ENCODE measurements at regions not wholly inside any gene's neighbourhood (a gene's known extent, or its start where the extent isn't known, plus 50 kb on each side); places are given as distances from the start of the nearest gene placed in this dataset.
"Not testable (repeated sequence)": the region's sequence is repeated elsewhere in the genome, so short reads cannot be mapped to it uniquely, and the experiment has no call there.

DNA sequence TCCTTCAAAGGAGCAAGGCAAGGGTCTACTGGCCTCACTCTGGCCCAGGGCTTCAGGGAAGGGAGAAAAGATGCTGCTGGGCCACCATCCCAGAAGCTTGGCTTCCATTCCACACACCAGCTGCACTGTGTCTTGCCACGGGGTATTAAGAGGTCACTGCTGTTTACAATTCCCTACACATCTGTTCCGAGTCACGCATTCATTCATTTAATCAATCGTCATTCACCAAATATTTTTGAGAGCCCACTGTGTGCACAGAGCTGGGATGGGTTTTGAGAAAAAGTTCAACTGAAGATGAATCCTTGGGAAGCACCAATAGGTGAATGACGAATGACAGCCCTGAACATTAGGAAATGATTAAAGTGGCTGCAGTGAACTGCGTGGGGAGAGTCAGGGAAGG, 101.7 kb downstream of the NAV1 start:
- Mint-ChIP-seq H3K27me3 (peaks cover 11% of the 10 kb centered on the region), H3K9me3 (no peaks in the 10 kb centered on the region), H3K4me1 (no peaks in the 10 kb centered on the region), H3K4me3 (no peak overlapping the region), H3K27ac (no peak overlapping the region), H3K36me3 (no peaks in the 10 kb centered on the region)
- no peak for DNase-seq

DNA sequence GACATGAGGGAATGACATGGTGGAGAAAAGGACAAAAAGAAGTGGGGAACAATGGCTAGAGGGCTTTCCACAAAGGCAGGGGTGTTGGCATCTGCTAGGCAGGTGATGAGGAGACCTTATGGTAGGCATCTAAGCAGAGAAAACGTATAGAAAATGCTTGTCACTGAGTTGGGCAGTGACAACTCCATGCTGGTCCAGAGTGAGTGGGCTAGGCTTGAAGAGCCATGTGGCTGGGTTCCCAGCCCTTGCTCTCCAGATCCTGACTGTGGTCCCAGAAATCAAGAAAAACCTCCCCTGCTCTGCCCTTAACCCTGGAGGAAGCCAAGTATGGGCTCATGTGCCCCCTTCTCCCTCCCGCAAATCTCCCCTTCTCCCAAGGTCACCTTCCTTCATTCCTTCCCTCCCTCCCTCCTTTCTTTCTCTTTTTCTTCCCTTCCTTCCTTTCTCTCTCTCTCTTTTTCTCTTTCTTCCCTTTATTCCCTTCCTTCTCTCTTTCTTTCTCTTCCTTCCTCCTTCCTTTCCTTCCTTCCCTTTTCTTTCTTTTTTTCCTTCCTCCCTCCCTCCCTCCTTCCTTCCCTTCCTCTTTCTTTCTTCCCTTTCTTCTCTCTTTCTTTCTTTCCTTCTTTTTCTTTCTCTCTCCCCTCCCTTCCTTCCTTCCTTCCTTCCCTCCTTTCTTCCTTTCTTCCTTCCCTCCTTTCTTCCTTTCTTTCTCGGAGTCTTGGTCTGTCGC, 102.8 kb downstream of the NAV1 start:
- Mint-ChIP-seq H3K27me3 (peaks cover 19% of the 10 kb centered on the region), H3K4me3 (no peak overlapping the region), H3K9me3 (no peaks in the 10 kb centered on the region), H3K27ac (no peak overlapping the region), H3K4me1 (no peaks in the 10 kb centered on the region), H3K36me3 (no peaks in the 10 kb centered on the region)
- DNase-seq = no peak

DNA sequence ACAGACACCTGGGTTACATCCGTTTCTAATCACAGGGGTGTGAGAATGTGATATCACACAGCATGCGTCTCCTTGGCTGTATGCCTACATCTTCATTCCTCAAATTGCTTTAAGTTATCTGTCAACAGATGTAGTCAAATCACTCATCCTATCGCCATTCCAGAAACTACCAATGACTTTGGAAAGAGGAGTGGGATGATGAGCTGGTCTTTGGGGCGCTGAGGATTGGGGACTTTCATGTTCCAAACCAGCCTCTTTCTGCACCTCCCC, 104.8 kb downstream of the NAV1 start:
- Mint-ChIP-seq H3K27me3 (peaks cover 35% of the 10 kb centered on the region), H3K4me1 (no peaks in the 10 kb centered on the region), H3K9me3 (no peaks in the 10 kb centered on the region), H3K4me3 (no peak overlapping the region), H3K36me3 (no peaks in the 10 kb centered on the region), H3K27ac (no peak overlapping the region)
- no peak for DNase-seq

DNA sequence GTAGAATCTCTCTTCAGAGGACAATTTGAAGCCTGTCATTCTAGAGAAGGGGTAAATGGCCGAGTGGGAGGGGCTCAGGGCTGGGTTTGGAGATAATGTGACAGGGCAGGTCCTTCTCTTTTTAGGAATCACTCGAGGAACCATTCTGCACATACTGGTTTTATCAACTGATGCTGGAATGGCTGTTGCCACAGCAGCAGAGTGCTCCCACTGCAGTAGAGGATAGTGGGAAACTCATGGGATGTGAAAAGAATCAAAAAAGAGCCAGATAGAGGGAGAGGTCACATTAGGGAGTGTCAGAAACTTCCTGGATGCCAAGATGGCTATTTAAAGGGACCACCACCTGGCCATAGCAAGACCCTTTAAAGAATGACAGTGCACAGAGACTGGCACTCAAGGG, 105.3 kb downstream of the NAV1 start:
- Mint-ChIP-seq H3K9me3 (no peaks in the 10 kb centered on the region), H3K36me3 (no peaks in the 10 kb centered on the region), H3K4me3 (no peak overlapping the region), H3K4me1 (no peaks in the 10 kb centered on the region), H3K27me3 (peaks cover 35% of the 10 kb centered on the region), H3K27ac (no peak overlapping the region)
- DNase-seq = no peak

DNA sequence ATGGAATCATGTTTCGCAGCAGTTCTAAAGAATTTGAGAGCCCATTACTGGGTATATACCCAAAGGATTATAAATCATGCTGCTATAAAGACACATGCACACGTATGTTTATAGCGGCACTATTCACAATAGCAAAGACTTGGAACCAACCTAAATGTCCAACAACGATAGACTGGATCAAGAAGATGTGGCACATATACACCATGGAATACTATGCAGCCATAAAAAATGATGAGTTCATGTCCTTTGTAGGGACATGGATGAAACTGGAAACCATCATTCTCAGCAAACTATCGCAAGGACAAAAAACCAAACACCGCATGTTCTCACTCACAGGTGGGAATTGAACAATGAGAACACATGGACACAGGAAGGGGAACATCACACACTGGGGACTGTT, 106.1 kb downstream of the NAV1 start:
- H3K4me1 Mint-ChIP-seq, DNase-seq, H3K9me3 Mint-ChIP-seq, H3K27ac Mint-ChIP-seq, H3K36me3 Mint-ChIP-seq, H3K4me3 Mint-ChIP-seq: not testable (repeated sequence)
- peaks cover 41% of the 10 kb centered on the region for H3K27me3 Mint-ChIP-seq

DNA sequence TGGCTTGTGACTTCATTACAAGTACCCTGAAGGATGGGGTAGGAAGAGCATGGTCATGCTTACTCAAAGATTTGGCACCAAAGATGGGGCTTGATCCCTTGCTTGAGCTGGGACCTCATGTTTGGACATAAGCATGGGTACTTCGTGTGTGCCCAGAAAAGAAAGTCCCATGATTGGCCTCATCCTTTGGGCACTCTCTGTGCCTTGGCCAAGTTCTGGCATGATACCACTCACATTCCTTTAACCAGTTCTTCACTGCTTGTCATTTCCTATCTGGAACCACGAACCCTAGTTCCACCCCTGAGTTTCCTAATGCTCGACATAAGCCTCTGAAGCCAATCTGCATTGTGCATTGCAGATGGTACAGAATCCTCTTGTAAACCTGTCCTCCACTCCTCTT, 107.0 kb downstream of the NAV1 start:
- no peaks in the 10 kb centered on the region for H3K9me3 Mint-ChIP-seq
- DNase-seq = no peak
- H3K36me3 Mint-ChIP-seq = no peaks in the 10 kb centered on the region
- H3K4me3 Mint-ChIP-seq = no peak overlapping the region
- H3K4me1 Mint-ChIP-seq = no peaks in the 10 kb centered on the region
- peaks cover 49% of the 10 kb centered on the region for H3K27me3 Mint-ChIP-seq
- H3K27ac Mint-ChIP-seq = no peak overlapping the region

DNA sequence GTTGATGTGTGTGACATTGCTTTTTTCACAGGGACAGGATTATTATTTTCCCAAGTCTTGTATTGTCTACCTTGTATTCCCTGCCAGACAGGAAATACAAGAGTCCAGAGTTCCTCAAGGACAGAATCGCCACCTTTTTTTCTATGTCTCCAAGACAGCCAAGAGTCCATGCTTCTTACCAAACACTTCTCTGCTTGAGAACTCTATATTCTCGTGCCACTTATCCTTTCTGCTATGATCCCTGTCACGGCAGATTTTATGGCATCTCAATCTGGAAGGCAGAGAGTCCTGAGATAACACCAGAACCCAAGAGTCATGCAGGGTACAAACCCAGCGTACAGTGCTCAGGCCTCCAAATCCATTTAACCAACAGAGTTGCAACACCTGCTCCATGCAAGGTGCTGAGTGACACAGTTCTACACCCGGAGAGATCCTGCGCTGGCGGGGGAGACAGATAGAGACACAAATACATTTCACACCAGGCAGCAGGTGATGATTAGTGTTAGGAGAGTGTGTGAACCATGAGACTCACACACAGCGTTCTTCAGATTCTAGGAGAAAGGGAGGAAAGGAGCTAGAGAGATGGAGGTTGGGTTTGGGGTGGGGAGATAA, 107.6 kb downstream of the NAV1 start:
- no peaks in the 10 kb centered on the region for H3K9me3 Mint-ChIP-seq
- no peak overlapping the region for H3K4me3 Mint-ChIP-seq
- DNase-seq = no peak
- H3K27me3 Mint-ChIP-seq = peaks cover 49% of the 10 kb centered on the region
- H3K27ac Mint-ChIP-seq = no peak overlapping the region
- no peaks in the 10 kb centered on the region for H3K4me1 Mint-ChIP-seq
- no peaks in the 10 kb centered on the region for H3K36me3 Mint-ChIP-seq

DNA sequence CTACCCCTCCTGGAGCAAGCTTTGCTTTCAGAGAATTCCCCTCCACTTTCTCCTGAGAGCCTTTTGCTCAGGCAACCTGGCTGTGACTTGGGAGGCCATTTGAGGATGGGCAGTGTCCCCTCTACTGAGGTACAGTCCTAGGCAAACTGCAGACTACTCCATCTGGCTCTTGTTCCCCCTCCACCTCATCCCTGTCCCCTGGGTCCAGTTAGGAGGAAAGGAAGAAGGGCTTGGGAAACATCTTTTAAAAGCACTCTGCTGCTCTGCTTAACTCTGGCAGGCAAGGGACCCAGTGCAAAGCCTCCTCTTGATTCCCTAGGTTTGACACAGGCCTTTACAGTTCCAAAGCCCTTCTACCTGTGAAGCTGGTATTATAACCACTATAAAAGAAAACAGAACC, 108.2 kb downstream of the NAV1 start:
- Mint-ChIP-seq H3K9me3 (no peaks in the 10 kb centered on the region), H3K4me1 (no peaks in the 10 kb centered on the region), H3K4me3 (no peak overlapping the region), H3K27me3 (peaks cover 49% of the 10 kb centered on the region), H3K36me3 (no peaks in the 10 kb centered on the region), H3K27ac (no peak overlapping the region)
- DNase-seq = no peak

DNA sequence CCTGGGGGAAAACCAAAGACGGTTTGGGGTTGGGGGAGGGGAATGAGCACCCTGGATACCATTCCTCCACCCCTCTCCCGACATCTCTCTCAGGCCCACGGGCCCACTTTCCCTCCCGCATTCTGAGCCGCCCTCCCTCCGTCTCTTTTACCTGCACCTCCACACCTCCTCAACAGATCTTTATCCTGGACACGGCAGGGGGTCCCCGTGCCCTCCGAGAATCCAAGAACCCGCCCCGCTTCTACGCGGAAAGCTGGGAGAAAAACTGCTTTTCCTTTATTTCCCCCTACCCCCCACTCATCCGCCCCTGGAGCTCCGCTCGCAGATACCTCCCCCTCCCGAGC, 108.8 kb downstream of the NAV1 start:
- peaks cover 49% of the 10 kb centered on the region for H3K27me3 Mint-ChIP-seq
- H3K27ac Mint-ChIP-seq = no peak overlapping the region
- no peaks in the 10 kb centered on the region for H3K36me3 Mint-ChIP-seq
- H3K4me3 Mint-ChIP-seq = no peak overlapping the region
- DNase-seq = no peak
- no peaks in the 10 kb centered on the region for H3K9me3 Mint-ChIP-seq
- H3K4me1 Mint-ChIP-seq = no peaks in the 10 kb centered on the region

DNA sequence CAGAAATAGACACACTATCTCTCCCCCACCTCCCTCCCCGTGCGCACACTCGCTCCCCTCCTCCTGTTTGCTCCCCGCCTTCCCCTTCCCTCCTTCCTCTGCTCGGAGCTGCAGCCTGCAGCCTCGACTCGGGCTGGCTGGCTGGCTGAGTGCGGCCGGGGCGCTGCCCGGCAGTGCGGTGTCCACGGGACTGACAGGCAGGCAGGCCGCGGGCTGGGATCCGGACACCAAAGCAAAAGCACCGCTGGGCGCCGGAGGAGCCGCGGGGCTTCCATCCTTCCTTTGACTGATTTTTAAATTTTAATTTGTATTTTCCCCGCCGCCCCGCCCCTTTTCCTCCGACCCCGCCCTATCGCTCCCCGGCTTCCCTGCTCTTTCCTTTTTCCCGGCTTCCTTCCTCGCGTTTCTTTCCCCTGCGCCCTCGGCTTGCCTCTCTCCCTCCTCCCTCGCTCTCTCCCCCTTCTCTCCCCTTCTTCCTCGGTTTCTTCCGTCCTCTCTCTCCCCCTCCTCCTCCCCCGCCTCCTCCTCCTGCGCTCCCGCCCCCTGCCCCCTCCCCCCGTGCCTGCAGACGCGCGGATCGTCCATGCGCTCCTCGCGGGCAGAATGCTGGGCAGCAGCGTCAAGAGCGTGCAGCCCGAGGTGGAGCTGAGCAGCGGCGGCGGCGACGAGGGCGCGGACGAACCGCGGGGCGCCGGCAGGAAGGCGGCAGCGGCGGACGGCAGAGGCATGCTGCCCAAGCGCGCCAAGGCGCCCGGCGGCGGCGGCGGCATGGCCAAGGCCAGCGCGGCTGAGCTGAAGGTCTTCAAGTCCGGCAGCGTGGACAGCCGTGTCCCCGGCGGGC, 109.4 kb downstream of the NAV1 start:
- Mint-ChIP-seq H3K36me3 (no peaks in the 10 kb centered on the region), H3K27me3 (peaks cover 45% of the 10 kb centered on the region), H3K4me1 (peaks cover 3% of the 10 kb centered on the region), H3K9me3 (no peaks in the 10 kb centered on the region), H3K27ac (no peak overlapping the region), H3K4me3 (peak overlapping the region; percentile 40)
- DNase-seq = no peak

DNA sequence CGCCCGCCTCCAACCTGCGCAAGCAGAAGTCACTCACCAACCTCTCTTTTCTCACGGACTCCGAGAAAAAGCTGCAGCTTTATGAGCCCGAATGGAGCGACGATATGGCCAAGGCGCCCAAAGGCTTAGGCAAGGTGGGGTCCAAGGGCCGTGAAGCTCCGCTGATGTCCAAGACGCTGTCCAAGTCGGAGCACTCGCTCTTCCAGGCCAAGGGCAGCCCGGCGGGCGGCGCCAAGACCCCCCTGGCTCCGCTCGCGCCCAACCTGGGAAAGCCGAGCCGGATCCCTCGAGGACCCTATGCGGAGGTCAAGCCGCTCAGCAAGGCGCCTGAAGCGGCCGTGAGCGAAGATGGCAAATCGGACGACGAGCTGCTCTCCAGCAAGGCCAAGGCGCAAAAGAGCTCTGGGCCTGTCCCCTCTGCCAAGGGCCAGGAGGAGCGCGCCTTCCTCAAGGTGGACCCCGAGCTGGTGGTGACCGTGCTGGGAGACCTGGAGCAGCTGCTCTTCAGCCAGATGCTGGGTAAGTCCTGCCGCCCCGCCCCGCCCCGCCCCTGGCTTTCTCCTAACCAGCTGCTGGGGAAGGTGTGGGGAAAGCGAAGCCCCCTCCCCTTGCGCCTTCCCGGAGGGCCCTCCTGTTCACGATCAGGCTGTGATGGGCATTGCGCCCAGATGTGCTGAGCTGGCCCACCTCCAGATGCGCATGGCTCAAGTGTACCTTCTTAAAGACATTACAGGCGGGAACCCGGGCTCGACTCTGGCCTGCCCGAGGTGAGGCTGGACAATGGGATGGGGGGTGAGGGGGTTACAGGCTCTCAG, 110.2 kb downstream of the NAV1 start:
- peaks cover 4% of the 10 kb centered on the region for H3K4me1 Mint-ChIP-seq
- no peaks in the 10 kb centered on the region for H3K9me3 Mint-ChIP-seq
- DNase-seq = no peak
- H3K27ac Mint-ChIP-seq = no peak overlapping the region
- peaks cover 40% of the 10 kb centered on the region for H3K27me3 Mint-ChIP-seq
- no peak overlapping the region for H3K4me3 Mint-ChIP-seq
- H3K36me3 Mint-ChIP-seq = no peaks in the 10 kb centered on the region

DNA sequence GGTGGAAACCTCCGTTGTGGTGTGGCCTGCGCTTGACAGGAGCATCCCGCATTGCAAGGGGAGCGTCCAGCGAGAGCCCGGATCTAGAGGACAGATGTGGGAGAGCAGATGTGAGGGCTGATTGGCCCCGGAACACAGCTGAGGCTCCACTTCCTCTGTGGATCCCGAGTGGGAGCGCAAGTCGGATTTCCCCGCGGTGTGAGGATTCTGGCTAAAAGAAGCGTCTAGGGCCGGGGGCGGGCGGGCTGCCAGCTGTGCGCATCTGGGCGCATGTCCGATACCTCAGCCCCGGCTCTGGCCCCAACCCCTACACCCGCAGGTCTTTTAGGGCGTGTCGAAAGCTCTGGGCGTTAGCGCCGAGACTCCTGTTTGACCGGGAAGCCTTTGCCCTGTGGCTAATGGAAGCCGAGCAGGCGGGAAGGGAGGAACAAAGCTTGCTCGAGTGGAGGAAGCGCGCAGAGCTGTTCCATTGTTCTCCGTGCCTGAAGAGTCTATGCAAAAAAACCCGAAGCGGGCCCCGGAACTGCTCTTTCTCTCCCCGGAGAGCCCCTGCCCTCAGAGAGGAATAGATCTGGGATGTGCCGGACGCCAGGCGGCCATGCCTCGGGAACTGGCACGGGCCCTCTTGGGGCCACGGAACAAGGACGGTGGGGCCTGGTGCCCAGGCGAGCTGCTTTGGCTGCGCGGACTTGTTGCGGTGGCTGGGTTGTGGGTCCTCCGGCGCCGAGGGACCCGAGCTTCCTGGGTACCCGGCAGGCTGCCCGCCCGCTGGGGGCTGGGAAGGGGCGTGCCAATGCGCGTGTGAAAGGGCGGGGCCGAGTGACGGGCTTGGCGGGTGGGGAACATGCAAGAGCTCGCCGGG, 111.1 kb downstream of the NAV1 start:
- Mint-ChIP-seq H3K27ac (no peak overlapping the region), H3K27me3 (peaks cover 40% of the 10 kb centered on the region), H3K4me3 (no peak overlapping the region), H3K9me3 (no peaks in the 10 kb centered on the region), H3K4me1 (peaks cover 4% of the 10 kb centered on the region), H3K36me3 (no peaks in the 10 kb centered on the region)
- DNase-seq = no peak

DNA sequence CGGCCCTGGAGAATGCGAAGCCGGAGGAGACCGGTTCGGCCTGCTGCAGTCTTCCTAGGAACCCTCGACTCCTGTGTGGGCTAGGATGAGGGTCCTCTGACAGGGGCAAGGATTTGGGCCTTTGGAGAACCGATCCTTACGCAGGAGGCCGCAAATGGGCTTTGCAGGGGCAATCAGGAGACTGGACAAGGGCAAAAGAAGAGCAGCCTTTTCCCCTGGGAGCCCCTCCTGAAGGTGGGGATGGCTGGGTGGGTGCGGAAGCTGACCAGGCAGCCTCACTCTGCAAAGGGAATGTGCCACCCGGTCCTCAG, 111.7 kb downstream of the NAV1 start:
- Mint-ChIP-seq H3K9me3 (no peaks in the 10 kb centered on the region), H3K36me3 (no peaks in the 10 kb centered on the region), H3K27ac (no peak overlapping the region), H3K27me3 (peaks cover 38% of the 10 kb centered on the region), H3K4me1 (peaks cover 4% of the 10 kb centered on the region), H3K4me3 (no peak overlapping the region)
- DNase-seq = no peak

DNA sequence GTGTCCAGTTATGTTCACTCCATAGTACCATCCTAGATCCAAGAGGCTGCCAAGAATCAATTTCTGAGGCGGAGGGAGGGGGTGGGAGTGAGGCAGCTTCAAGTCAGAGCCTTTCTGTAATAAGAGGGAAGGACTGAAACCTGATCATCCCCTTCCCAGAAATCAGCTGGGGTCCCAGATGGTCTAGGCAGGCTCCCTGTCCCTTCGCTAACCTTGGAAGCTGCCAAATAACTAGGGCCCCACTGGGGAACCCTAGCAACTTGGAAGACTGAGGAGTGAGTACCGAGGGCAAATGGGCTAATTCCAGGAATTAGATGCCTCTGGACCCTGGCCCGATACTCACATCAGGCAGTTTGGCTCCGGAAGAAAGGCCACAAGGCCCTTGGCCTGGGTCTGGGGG, 113.3 kb downstream of the NAV1 start:
- Mint-ChIP-seq H3K27me3 (peaks cover 26% of the 10 kb centered on the region), H3K36me3 (no peaks in the 10 kb centered on the region), H3K4me1 (peaks cover 4% of the 10 kb centered on the region), H3K27ac (no peak overlapping the region), H3K4me3 (no peak overlapping the region), H3K9me3 (no peaks in the 10 kb centered on the region)
- no peak for DNase-seq

DNA sequence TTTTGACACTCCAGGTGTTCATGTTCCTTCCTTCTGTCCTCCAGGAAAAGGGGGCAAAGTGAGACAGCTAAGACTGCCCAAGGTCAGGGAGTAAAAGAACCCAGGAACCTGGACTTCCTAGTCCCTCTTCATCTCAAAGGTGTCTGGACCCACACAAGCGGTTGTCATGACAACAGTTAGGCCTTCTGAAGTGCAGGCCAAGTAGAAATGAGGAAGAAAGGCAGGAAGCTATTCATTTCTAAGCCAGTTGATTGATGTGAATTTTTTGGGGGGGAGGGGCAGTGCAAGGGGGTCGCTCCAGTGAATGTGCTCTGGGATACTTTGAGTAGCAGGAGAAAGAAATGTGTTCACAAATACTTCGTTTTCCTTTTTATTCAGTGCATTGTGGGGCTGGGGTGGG, 114.3 kb downstream of the NAV1 start:
- Mint-ChIP-seq H3K4me3 (no peak overlapping the region), H3K9me3 (no peaks in the 10 kb centered on the region), H3K4me1 (peaks cover 4% of the 10 kb centered on the region), H3K27me3 (peaks cover 16% of the 10 kb centered on the region), H3K36me3 (no peaks in the 10 kb centered on the region), H3K27ac (no peak overlapping the region)
- DNase-seq = no peak

Data from activated naive CD8-positive, alpha-beta T cell treated with anti-CD3 and anti-CD28 coated beads for 36 hours (primary cell).